BLaER1 (cell line): ENCODE measurements at regions not wholly inside any gene's neighbourhood (a gene's known extent, or its start where the extent isn't known, plus 50 kb on each side); places are given as distances from the start of the nearest gene placed in this dataset.

Experiments used
- H3K27ac ChIP-seq: shearing (Covaris generic); formaldehyde crosslinking; 2 replicates; pipeline ENCODE4 v1.8.1; 2022
- H3K27me3 ChIP-seq: shearing (Covaris generic); formaldehyde crosslinking; 2 replicates; pipeline ENCODE4 v1.8.1; 2022
- H3K36me3 ChIP-seq: shearing (Covaris generic); formaldehyde crosslinking; 2 replicates; pipeline ENCODE4 v1.8.1; 2022
- H3K4me1 ChIP-seq: shearing (Covaris generic); formaldehyde crosslinking; 2 replicates; pipeline ENCODE4 v1.8.1; 2022
- H3K4me2 ChIP-seq: shearing (Covaris generic); formaldehyde crosslinking; 2 replicates; pipeline ENCODE4 v1.8.1; 2022
- H3K4me3 ChIP-seq: shearing (Covaris generic); formaldehyde crosslinking; 2 replicates; pipeline ENCODE4 v1.8.1; 2022
- H3K9ac ChIP-seq: shearing (Covaris generic); formaldehyde crosslinking; 2 replicates; pipeline ENCODE4 v1.8.1; 2022
- H3K9me3 ChIP-seq: shearing (Covaris generic); formaldehyde crosslinking; 2 replicates; pipeline ENCODE4 v1.8.1; 2022
- H4K20me1 ChIP-seq: shearing (Covaris generic); formaldehyde crosslinking; 2 replicates; pipeline ENCODE4 v1.8.1; 2022
- Cebpa-rat ChIP-seq: shearing (Covaris generic); IDR thresholded peaks from 2 replicates; pipeline ENCODE4 v1.8.1; 2022

DNA sequence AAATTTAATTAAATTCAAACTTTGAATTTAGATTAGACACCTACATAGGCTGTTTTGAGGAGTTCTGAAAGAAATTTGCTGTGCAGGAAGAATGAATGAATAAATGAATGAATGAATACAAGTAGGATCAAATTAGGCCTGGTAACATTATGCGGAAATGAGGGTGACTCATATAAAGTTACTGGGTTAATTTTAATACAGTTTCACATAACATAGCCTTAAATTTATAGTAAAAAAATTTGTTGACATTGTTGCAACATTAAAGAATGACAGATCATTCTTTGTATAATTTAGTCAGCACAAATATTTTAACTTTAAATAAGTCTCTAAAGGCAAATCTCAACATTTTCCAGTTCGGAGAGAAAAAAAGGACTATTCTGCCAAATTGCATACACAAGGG, 1293.1 kb upstream of the SLC39A10 start:
- TF ChIP-seq Cebpa-rat, result no peak
- Histone ChIP-seq H3K4me2 (no peak overlapping the region), H3K36me3 (no peaks in the 10 kb centered on the region), H3K27ac (no peak overlapping the region), H3K9ac (no peak overlapping the region), H3K9me3 (0 out of 2 replicates have a peak, but pooled peaks cover 7% of the 10 kb centered on the region), H3K27me3 (no peaks in the 10 kb centered on the region), H4K20me1 (no peaks in the 10 kb centered on the region), H3K4me1 (no peaks in the 10 kb centered on the region), H3K4me3 (no peak overlapping the region)

DNA sequence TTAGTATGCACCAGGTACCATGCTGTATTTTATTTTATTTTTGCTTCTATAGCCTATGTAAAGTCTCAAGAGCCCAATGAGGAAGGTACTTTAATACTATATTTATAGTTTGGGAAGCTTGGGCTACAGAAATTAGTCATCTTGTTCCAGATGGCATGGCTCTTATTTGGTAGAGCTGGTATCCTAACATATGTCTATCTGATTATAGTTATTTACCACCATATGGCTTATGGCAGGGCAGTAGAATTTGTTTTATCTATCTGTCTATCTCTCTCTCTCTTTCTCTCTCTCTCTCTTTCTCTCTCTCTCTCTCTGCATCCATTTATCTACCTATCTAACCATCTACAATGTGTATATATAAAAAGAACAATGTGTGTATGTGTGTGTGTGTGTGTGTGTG, 1293.7 kb upstream of the SLC39A10 start:
- no peak overlapping the region for H3K4me2 ChIP-seq
- H3K4me1 ChIP-seq, result no peaks in the 10 kb centered on the region
- no peak overlapping the region for H3K4me3 ChIP-seq
- no peaks in the 10 kb centered on the region for H3K27me3 ChIP-seq
- H3K36me3 ChIP-seq, result no peaks in the 10 kb centered on the region
- H3K9me3 ChIP-seq, result 0 out of 2 replicates have a peak, but pooled peaks cover 7% of the 10 kb centered on the region
- no peak overlapping the region for H3K27ac ChIP-seq
- TF ChIP-seq Cebpa-rat, result no peak
- H4K20me1 ChIP-seq, result no peaks in the 10 kb centered on the region
- H3K9ac ChIP-seq, result no peak overlapping the region

DNA sequence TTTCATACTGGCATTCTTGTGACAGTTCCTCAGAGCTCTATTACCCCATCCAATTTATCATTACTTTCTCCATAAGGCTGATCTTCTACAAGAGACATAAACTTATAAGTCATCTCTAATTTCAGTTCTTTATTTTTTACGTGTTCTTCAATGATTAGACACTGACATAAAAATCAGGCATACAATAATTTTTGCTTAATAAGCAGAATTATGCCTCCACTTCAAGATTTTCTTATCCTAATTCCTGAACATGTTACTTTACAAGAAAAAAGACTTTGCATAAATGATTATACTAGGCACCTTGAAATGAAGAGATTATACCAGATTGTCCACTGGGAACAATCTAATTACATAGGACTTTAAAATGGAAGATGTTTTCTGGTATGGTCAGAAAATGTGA, 1304.5 kb upstream of the SLC39A10 start:
- no peak overlapping the region for H3K4me2 ChIP-seq
- H3K4me3 ChIP-seq, result no peak overlapping the region
- no peaks in the 10 kb centered on the region for H4K20me1 ChIP-seq
- no peak overlapping the region for H3K9ac ChIP-seq
- no peaks in the 10 kb centered on the region for H3K27me3 ChIP-seq
- H3K36me3 ChIP-seq, result no peaks in the 10 kb centered on the region
- H3K4me1 ChIP-seq, result no peaks in the 10 kb centered on the region
- no peaks in the 10 kb centered on the region for H3K9me3 ChIP-seq
- no peak for TF ChIP-seq Cebpa-rat
- H3K27ac ChIP-seq, result no peak overlapping the region

DNA sequence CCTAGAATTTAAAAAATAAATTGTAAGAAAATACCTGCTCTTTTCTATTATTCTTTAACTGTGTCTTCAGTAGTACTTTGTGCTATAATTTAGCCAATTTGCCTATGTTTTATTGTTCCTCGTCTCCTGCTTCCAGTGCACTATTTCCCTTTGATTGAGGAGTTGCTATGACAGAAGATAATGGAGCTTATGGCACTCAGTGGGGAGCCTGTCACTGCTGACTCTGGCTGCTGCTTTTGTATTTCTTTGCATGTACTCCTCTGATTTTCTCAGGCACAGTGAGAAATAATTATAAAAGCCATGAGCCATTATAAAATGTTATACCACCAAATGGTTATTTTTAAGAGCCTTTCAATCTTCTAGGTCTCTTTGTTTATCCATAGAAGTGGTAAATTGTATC, 1310.8 kb upstream of the SLC39A10 start:
- Histone ChIP-seq H3K27ac (no peak overlapping the region), H3K36me3 (no peaks in the 10 kb centered on the region), H3K9ac (no peak overlapping the region), H3K27me3 (no peaks in the 10 kb centered on the region), H3K4me1 (no peaks in the 10 kb centered on the region), H3K9me3 (no peaks in the 10 kb centered on the region), H3K4me2 (no peak overlapping the region), H3K4me3 (no peak overlapping the region), H4K20me1 (no peaks in the 10 kb centered on the region)
- TF ChIP-seq Cebpa-rat, result no peak

DNA sequence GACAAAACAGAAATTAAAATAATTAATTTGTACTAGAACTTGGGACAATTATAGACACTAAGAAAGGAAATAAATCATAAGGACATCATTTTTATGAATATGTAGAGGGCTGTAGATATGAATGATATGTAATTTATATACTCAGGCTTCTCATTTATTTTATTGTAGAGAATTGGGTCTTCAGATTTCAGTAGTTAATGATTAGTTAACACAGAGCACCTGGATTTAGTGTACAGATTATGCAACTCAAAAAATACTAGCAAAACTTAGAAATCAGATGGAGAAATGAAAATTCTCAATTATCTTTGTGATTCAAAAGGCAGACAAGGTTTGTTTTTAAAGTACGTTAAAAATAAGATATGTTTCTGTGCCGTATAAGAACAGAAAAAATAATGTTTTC, 1311.7 kb upstream of the SLC39A10 start:
- Histone ChIP-seq H3K27me3 (no peaks in the 10 kb centered on the region), H3K4me3 (no peak overlapping the region), H3K9me3 (no peaks in the 10 kb centered on the region), H3K27ac (no peak overlapping the region), H4K20me1 (no peaks in the 10 kb centered on the region), H3K9ac (no peak overlapping the region), H3K4me2 (no peak overlapping the region), H3K4me1 (no peaks in the 10 kb centered on the region), H3K36me3 (no peaks in the 10 kb centered on the region)
- no peak for TF ChIP-seq Cebpa-rat

DNA sequence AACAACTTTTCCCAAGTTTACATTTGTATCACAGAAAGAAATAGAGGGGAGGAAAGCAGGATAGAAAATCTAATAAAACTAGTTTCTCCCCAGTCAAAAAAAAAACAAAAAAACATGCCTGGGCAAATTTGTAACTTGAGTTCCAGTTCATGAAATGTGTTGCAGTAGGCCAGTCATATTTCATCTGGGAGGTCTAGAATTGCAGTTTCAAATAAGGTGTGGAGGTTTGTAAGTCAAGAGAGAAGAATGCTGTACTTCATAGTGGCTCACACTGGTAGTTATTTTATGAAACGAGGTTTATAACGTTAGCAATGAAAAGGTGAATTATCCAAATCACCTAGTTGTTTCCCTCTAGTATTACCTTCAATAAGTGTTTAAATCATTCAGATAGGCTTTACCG, 1313.9 kb upstream of the SLC39A10 start:
- H3K4me3 ChIP-seq, result no peak overlapping the region
- no peaks in the 10 kb centered on the region for H4K20me1 ChIP-seq
- no peak overlapping the region for H3K4me2 ChIP-seq
- H3K27me3 ChIP-seq, result no peaks in the 10 kb centered on the region
- no peak overlapping the region for H3K9ac ChIP-seq
- H3K27ac ChIP-seq, result no peak overlapping the region
- no peaks in the 10 kb centered on the region for H3K4me1 ChIP-seq
- no peaks in the 10 kb centered on the region for H3K36me3 ChIP-seq
- H3K9me3 ChIP-seq, result no peaks in the 10 kb centered on the region
- TF ChIP-seq Cebpa-rat, result no peak

DNA sequence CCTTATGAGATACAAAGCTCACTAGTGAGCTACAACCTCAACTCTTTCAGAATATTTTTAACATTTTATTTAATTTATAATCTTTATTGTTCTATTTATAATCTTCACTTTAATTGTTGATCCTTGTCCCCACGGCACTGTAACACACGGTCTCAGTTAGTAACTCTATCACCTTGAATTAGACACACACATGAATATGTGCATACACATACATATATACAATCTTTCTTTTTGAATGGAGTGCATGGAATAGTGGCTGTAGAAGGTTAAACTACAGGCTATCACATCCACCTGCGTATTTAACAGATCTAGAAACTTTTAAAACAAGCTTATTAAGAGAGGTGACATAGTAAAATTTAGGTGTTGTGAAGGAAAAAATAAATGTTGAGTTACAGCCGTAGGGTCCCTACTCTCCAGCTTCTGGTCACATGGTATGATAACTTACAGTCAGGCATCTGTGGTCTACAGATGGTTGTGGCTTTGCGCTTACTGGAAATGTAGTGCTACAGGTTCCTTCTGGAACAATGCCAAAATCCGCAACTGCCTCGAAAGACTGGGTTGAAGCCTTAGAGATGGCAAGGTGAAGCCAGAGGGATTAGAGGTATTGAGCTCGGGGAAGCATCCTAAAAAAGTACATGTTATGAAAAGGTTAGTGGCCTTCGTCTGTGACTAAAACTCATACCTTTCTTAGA, 1324.1 kb upstream of the SLC39A10 start:
- H3K4me3 ChIP-seq, result no peak overlapping the region
- peaks cover 7% of the 10 kb centered on the region; the same call in 1 of the 2 replicates for H3K9me3 ChIP-seq
- no peak overlapping the region for H3K4me2 ChIP-seq
- H4K20me1 ChIP-seq, result no peaks in the 10 kb centered on the region
- H3K9ac ChIP-seq, result no peak overlapping the region
- H3K27ac ChIP-seq, result no peak overlapping the region
- TF ChIP-seq Cebpa-rat, result no peak
- H3K4me1 ChIP-seq, result no peaks in the 10 kb centered on the region
- H3K36me3 ChIP-seq, result no peaks in the 10 kb centered on the region
- no peaks in the 10 kb centered on the region for H3K27me3 ChIP-seq

DNA sequence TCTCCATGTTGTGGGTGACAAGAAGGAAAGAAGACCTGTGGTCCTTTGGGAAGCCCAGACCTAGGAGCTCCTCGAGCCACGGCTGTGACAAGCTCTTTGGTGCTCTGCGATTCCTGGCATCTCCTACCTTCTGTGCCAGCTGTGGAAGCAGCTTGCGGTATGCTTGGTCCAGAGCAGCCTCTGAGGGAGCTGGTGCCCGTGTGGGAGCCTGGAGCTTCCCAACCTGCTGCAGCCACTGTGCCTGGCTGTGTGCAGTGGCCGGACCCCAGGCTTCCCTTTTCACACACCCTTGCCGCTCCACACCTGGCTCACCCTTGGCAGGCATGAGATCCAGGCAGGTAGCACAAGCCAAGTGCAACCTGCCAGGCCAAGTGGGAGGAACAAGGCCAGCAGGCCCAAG, 1328.6 kb upstream of the SLC39A10 start:
- H3K27ac ChIP-seq, result no peak overlapping the region
- no peaks in the 10 kb centered on the region for H3K27me3 ChIP-seq
- no peaks in the 10 kb centered on the region for H3K36me3 ChIP-seq
- no peak overlapping the region for H3K4me3 ChIP-seq
- H4K20me1 ChIP-seq, result no peaks in the 10 kb centered on the region
- no peak overlapping the region for H3K4me2 ChIP-seq
- no peak for TF ChIP-seq Cebpa-rat
- peaks cover 13% of the 10 kb centered on the region; the same call in 1 of the 2 replicates for H3K9me3 ChIP-seq
- no peaks in the 10 kb centered on the region for H3K4me1 ChIP-seq
- H3K9ac ChIP-seq, result no peak overlapping the region

DNA sequence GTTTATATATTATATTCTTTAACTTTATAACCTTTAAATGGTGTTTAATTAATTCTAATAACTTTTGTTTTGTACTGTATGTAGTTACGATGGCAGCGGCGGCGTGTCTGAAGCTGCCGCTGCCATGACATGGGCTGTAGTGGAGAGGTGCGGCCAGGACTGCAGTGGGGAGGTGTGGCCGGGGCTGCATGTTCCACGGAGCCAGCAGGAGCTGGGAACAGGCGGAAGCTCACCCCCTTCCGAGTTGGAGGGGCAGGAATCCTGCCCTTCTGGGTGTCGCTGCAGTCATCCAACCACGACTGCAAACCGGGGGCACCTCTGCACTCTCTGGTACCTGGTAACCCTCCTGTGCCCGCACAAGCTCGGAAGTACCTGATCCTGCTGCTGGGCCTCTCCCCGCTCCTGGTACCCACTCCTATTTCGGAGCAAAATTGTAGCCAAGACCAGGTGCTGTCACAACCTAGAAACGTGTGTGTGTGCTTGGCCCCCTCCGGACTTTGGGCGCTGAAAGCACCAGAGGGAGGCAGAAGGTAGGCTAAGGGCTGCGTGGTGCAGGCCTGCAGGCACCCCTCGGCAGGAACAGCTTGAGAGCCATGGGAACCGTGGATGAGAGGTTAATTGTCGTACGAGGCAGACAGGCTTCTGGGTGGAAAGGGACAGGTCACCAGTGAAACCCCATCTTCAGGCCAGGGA, 1329.7 kb upstream of the SLC39A10 start:
- Histone ChIP-seq H3K9ac (no peak overlapping the region), H4K20me1 (no peaks in the 10 kb centered on the region), H3K9me3 (peaks cover 13% of the 10 kb centered on the region; the same call in 1 of the 2 replicates), H3K27ac (no peak overlapping the region), H3K4me1 (no peaks in the 10 kb centered on the region), H3K27me3 (no peaks in the 10 kb centered on the region), H3K4me2 (no peak overlapping the region), H3K36me3 (no peaks in the 10 kb centered on the region), H3K4me3 (no peak overlapping the region)
- no peak for TF ChIP-seq Cebpa-rat

DNA sequence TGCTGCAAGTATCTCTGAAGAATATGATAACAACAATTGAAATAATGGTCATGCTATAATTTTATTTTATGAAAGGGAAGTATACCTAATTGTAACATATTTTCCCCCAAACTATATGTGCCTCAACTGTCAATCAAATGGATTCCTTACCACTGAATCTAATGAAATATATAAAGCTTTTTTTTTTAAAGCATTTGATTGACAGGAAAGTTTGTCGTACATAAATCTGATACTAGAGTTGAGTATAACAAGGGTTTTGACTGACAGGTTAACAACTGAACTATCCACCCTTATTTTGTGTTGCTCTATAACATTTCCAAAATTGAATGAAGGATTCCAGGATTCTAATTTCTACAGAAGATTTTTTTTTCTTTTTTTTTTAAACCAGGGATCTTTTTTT, 1333.3 kb upstream of the SLC39A10 start:
- Histone ChIP-seq H3K9ac (no peak overlapping the region), H3K4me1 (no peaks in the 10 kb centered on the region), H3K27ac (no peak overlapping the region), H3K27me3 (no peaks in the 10 kb centered on the region), H3K4me3 (no peak overlapping the region), H3K9me3 (peaks cover 13% of the 10 kb centered on the region; the same call in 1 of the 2 replicates), H4K20me1 (no peaks in the 10 kb centered on the region), H3K4me2 (no peak overlapping the region), H3K36me3 (no peaks in the 10 kb centered on the region)
- no peak for TF ChIP-seq Cebpa-rat
